ENCODE measurements at regions not wholly inside any gene's neighbourhood (a gene's known extent, or its start where the extent isn't known, plus 50 kb on each side); places are given as distances from the start of the nearest gene placed in this dataset.

- no peaks in the 10 kb centered on the region for H3K79me1 ChIP-seq (ENCODE audit: low read depth, low read length)
- no peak overlapping the region for H2AFZ ChIP-seq (ENCODE audit: low read length)
- 0 out of 4 replicates have a peak, but pooled peaks cover 0 to under 1% of the 10 kb centered on the region in 2 experiments for H3K9me3 ChIP-seq (ENCODE audit: insufficient read depth in 2 of 2, low read depth in 1 of 2, low read length in 1 of 2)
- H2BK15ac ChIP-seq (ENCODE audit: low read length), result no peak overlapping the region
- no peak overlapping the region for H3K14ac ChIP-seq (ENCODE audit: insufficient read length)
- no peak overlapping the region for H3K4ac ChIP-seq (replicated peaks; ENCODE audit: insufficient read length, low read depth, low read length)
- H4K5ac ChIP-seq (ENCODE audit: insufficient read length, low read depth, low read length), result no peak overlapping the region
- no peak overlapping the region for H4K91ac ChIP-seq (replicated peaks; ENCODE audit: insufficient read length, low read length)
- no peak overlapping the region for H3K9ac ChIP-seq (replicated peaks in 1 of 4; ENCODE audit: extremely low read depth in 1 of 4, low read depth in 3 of 4, low read length in 3 of 4)
- no peak overlapping the region for H2BK12ac ChIP-seq (ENCODE audit: low read depth, low read length)
- no peak overlapping the region for H3K23ac ChIP-seq (ENCODE audit: insufficient read length)
- WGBS, 2 experiments (ENCODE audit: extremely low coverage in 1 of 2, insufficient coverage in 1 of 2, insufficient read length in 1 of 2, insufficient replicate concordance in 2 of 2, low coverage in 1 of 2, low lambda C conversion rate in 2 of 2, missing lambda C conversion rate in 1 of 2), result 92% methylated on average over 2 of the region's 2 CpGs; no CpG with 5 or more reads in 1 of the 2 experiments
- no peak overlapping the region for H2BK120ac ChIP-seq (replicated peaks; ENCODE audit: low read depth, low read length)
- H3K79me2 ChIP-seq (ENCODE audit: control insufficient read depth in 1 of 2, insufficient read depth in 2 of 2, low read length in 2 of 2), result no peaks in the 10 kb centered on the region
- H3K4me3 ChIP-seq (ENCODE audit: extremely low read depth in 1 of 4, insufficient read depth in 2 of 4, low read depth in 3 of 4, low read length in 4 of 4), result no peak overlapping the region
- no peak overlapping the region for H3K56ac ChIP-seq (replicated peaks; ENCODE audit: insufficient read length, low read depth, low read length)
- no peak overlapping the region for H3K18ac ChIP-seq (ENCODE audit: extremely low read depth, low read length)
- DNase-seq (ENCODE audit: low read depth in 1 of 2, low spot score in 2 of 2) (no peak), FAIRE-seq (no peak)
- ChIA-PET POLR2A (ENCODE audit: partially characterized antibody) (no interaction called here), CTCF (ENCODE audit: partially characterized antibody) (no interaction called here)
- H3K27me3 ChIP-seq (replicated peaks in 1 of 4; ENCODE audit: control insufficient read depth in 3 of 4, extremely low read depth in 1 of 4, insufficient read depth in 3 of 4, low read length in 3 of 4), result no peaks in the 10 kb centered on the region
- H4K20me1 ChIP-seq (replicated peaks in 1 of 2; ENCODE audit: control insufficient read depth in 1 of 2, insufficient read depth in 2 of 2, low read length in 2 of 2), result no peaks in the 10 kb centered on the region
- H3K36me3 ChIP-seq (ENCODE audit: control insufficient read depth in 2 of 4, insufficient read depth in 4 of 4, low read length in 3 of 4), result no peaks in the 10 kb centered on the region
- H3K27ac ChIP-seq (ENCODE audit: low read depth, low read length), result no peak overlapping the region
- no peak overlapping the region for H2AK5ac ChIP-seq (ENCODE audit: low read depth, low read length)
- TF ChIP-seq MAFK (IDR thresholded peaks at IDR 0.05; ENCODE audit: low read depth, low read length), result no peak
- no peak for TF ChIP-seq TEAD4 (IDR thresholded peaks at IDR 0.05; ENCODE audit: low read depth, low read length)
- TF ChIP-seq ATF3 (IDR thresholded peaks at IDR 0.05; ENCODE audit: insufficient read depth, low read depth, low read length), result no peak
- no peak for TF ChIP-seq SP4 (IDR thresholded peaks at IDR 0.05; ENCODE audit: low read length)
- TF ChIP-seq BACH1 (IDR thresholded peaks at IDR 0.05; ENCODE audit: low read length), result no peak
- no peak for TF ChIP-seq EP300 (IDR thresholded peaks at IDR 0.05; ENCODE audit: borderline replicate concordance in 1 of 2, low read depth in 2 of 2, low read length in 2 of 2)
- TF ChIP-seq EGR1 (IDR thresholded peaks at IDR 0.05; ENCODE audit: borderline replicate concordance, low read depth, low read length), result no peak
- TF ChIP-seq KDM5A (IDR thresholded peaks at IDR 0.05; ENCODE audit: low read length), result no peak
- TF ChIP-seq NRF1 (IDR thresholded peaks at IDR 0.05; ENCODE audit: low read depth, low read length), result no peak
- TF ChIP-seq GTF2F1 (IDR thresholded peaks at IDR 0.05; ENCODE audit: borderline replicate concordance, low read depth, low read length), result no peak
- no peak for TF ChIP-seq TAF1 (IDR thresholded peaks at IDR 0.05; ENCODE audit: low read depth, low read length)
- TF ChIP-seq FOSL1 (IDR thresholded peaks at IDR 0.05; ENCODE audit: insufficient read depth, low read depth, low read length), result no peak
- TF ChIP-seq RFX5 (IDR thresholded peaks at IDR 0.05; ENCODE audit: borderline replicate concordance, low read depth, low read length), result no peak
- H3K4me2 ChIP-seq (ENCODE audit: insufficient read depth in 1 of 2, low read depth in 2 of 2, low read length in 2 of 2), result no peak overlapping the region
- no peak overlapping the region for H2BK5ac ChIP-seq (ENCODE audit: low read depth, low read length)
- H3K4me1 ChIP-seq (replicated peaks in 1 of 4; ENCODE audit: control insufficient read depth in 3 of 4, insufficient read depth in 4 of 4, low read length in 3 of 4), result no peaks in the 10 kb centered on the region
- H4K8ac ChIP-seq (ENCODE audit: extremely low read depth, insufficient read depth, low read length), result no peak overlapping the region
- H3K23me2 ChIP-seq (ENCODE audit: low read depth, low read length), result no peaks in the 10 kb centered on the region
- H2BK20ac ChIP-seq (ENCODE audit: low read length), result no peak overlapping the region
Measured at GRCh38 chr9:26266146-26266793, 588.0 kb upstream of the TUSC1 start.
